IMR-90 (cell line): ENCODE measurements at regions not wholly inside any gene's neighbourhood (a gene's known extent, or its start where the extent isn't known, plus 50 kb on each side); places are given as distances from the start of the nearest gene placed in this dataset.

Experiments used
- BHLHE40 ChIP-seq: fragments of 150-350 bp; IDR thresholded peaks from 2 replicates; pipeline ENCODE4 v1.6.1; 2016; ENCODE audit warnings: mild to moderate bottlenecking, low read depth, low read length
- CEBPB ChIP-seq: IDR thresholded peaks from 2 replicates; pipeline ENCODE4 v1.6.1; 2012; ENCODE audit warnings: low read depth, low read length, improper control_type of control experiment
- CHD1 ChIP-seq: IDR thresholded peaks from 2 replicates; pipeline ENCODE4 v1.6.1; 2012; ENCODE audit warnings: low read depth, low read length, improper control_type of control experiment
- FOS ChIP-seq: fragments of 150-350 bp; IDR thresholded peaks from 2 replicates; pipeline ENCODE4 v1.6.1; 2016; ENCODE audit warnings: low read depth, low read length
- MAFK ChIP-seq: IDR thresholded peaks from 2 replicates; pipeline ENCODE4 v1.6.1; 2012; ENCODE audit warnings: low read depth, low read length, improper control_type of control experiment
- MAZ ChIP-seq: IDR thresholded peaks from 2 replicates; pipeline ENCODE4 v1.6.1; 2012; ENCODE audit warnings: low read depth, mild to moderate bottlenecking, low read length, improper control_type of control experiment, moderate library complexity, borderline replicate concordance
- POLR2A ChIP-seq: IDR thresholded peaks from 2 replicates; pipeline ENCODE4 v1.6.1; 2012; ENCODE audit warnings: mild to moderate bottlenecking, low read depth, low read length
- RAD21 ChIP-seq: IDR thresholded peaks from 2 replicates; pipeline ENCODE4 v1.6.1; 2012; ENCODE audit warnings: low read length, improper control_type of control experiment
- RFX5 ChIP-seq: IDR thresholded peaks from 2 replicates; pipeline ENCODE4 v1.8.0; 2012; ENCODE audit warnings: low read depth, mild to moderate bottlenecking, low read length, moderate library complexity
- SMC3 ChIP-seq: fragments of 150-350 bp; IDR thresholded peaks from 2 replicates; pipeline ENCODE4 v1.6.1; 2016; ENCODE audit warnings: low read depth, mild to moderate bottlenecking, antibody characterized with exemption, low read length, moderate library complexity
- USF2 ChIP-seq: fragments of 150-350 bp; IDR thresholded peaks from 2 replicates; pipeline ENCODE4 v1.6.1; 2017; ENCODE audit warnings: mild to moderate bottlenecking, antibody characterized with exemption, low read length, low read depth
- TF ChIP-seq, protein P1 (sequence below): conservative IDR thresholded peaks from 2 replicates; pipeline ENCODE4 v1.5.1; 2012; ENCODE audit warnings: mild to moderate bottlenecking, low read depth, low read length, improper control_type of control experiment

GRCh38 chr16:35197656-35198055 lies 1738.2 kb downstream of the TP53TG3F start:
- TF ChIP-seq FOS: no peak
- no peak for TF ChIP-seq MAFK
- TF ChIP-seq, protein P1, sequence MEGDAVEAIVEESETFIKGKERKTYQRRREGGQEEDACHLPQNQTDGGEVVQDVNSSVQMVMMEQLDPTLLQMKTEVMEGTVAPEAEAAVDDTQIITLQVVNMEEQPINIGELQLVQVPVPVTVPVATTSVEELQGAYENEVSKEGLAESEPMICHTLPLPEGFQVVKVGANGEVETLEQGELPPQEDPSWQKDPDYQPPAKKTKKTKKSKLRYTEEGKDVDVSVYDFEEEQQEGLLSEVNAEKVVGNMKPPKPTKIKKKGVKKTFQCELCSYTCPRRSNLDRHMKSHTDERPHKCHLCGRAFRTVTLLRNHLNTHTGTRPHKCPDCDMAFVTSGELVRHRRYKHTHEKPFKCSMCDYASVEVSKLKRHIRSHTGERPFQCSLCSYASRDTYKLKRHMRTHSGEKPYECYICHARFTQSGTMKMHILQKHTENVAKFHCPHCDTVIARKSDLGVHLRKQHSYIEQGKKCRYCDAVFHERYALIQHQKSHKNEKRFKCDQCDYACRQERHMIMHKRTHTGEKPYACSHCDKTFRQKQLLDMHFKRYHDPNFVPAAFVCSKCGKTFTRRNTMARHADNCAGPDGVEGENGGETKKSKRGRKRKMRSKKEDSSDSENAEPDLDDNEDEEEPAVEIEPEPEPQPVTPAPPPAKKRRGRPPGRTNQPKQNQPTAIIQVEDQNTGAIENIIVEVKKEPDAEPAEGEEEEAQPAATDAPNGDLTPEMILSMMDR: no peak
- no peak for TF ChIP-seq CEBPB
- TF ChIP-seq RFX5: no peak
- TF ChIP-seq POLR2A: no peak
- TF ChIP-seq MAZ: no peak
- TF ChIP-seq CHD1: no peak
- no peak for TF ChIP-seq SMC3
- no peak for TF ChIP-seq BHLHE40
- TF ChIP-seq USF2: no peak
- no peak for TF ChIP-seq RAD21
